A673 (cell line): ENCODE measurements at regions not wholly inside any gene's neighbourhood (a gene's known extent, or its start where the extent isn't known, plus 50 kb on each side); places are given as distances from the start of the nearest gene placed in this dataset.

ENCODE experiments used
- BruUV-seq: library from RNA; stranded (reverse); fragments of 400-500 nt; replicated peaks from 2 replicates; lab custom pipeline; 2021; lab: Mats Ljungman, UMichigan
- CTCF ChIA-PET: fragments of 300-600 bp; sonication (Branson Sonifier 250); formaldehyde crosslinking; loops from one replicate; lab custom pipeline; 2022; ENCODE audit warnings: antibody characterized with exemption; lab: Charles Lee
- POLR2A ChIA-PET: fragments of 300-600 bp; sonication (Branson Sonifier 250); formaldehyde crosslinking; loops from one replicate; lab custom pipeline; 2022; ENCODE audit warnings: antibody characterized with exemption; ENCODE audit not compliant: low non-redundant PET; lab: Charles Lee
- DNase-seq: peaks from one replicate; pipeline ENCODE4 v3.0.0-alpha.2; 2015; ENCODE audit warnings: low spot score
- H3K27ac ChIP-seq: fragments of 200-600 bp; sonication (generic); 2 replicates; pipeline ENCODE4 v1.5.1; 2016; ENCODE audit warnings: mixed run types, low read depth, mild to moderate bottlenecking, mixed read lengths, antibody characterized with exemption, low read length; ENCODE audit not compliant: poor library complexity, severe bottlenecking
- H3K27me3 ChIP-seq: fragments of 200-600 bp; sonication (generic); replicated peaks from 2 replicates; pipeline ENCODE4 v1.6.1; 2017; ENCODE audit warnings: mixed run types, low read depth, mild to moderate bottlenecking, mixed read lengths, antibody characterized with exemption, low read length; ENCODE audit not compliant: insufficient read depth, poor library complexity
- H3K36me3 ChIP-seq: fragments of 200-600 bp; sonication (generic); 2 replicates; pipeline ENCODE4 v1.6.1; 2016; ENCODE audit warnings: mixed run types, mild to moderate bottlenecking, mixed read lengths, antibody characterized with exemption, low read length; ENCODE audit not compliant: insufficient read depth, poor library complexity, severe bottlenecking
- H3K4me1 ChIP-seq: fragments of 200-600 bp; sonication (generic); 2 replicates; pipeline ENCODE4 v1.6.1; 2017; ENCODE audit warnings: mixed run types, mild to moderate bottlenecking, mixed read lengths, antibody characterized with exemption, low read length; ENCODE audit not compliant: insufficient read depth, poor library complexity, severe bottlenecking
- H3K4me3 ChIP-seq: fragments of 200-600 bp; sonication (generic); 2 replicates; pipeline ENCODE4 v1.5.1; 2016; ENCODE audit warnings: low read depth, mixed run types, mild to moderate bottlenecking, mixed read lengths, low read length; ENCODE audit not compliant: poor library complexity, severe bottlenecking
- H3K9me3 ChIP-seq: fragments of 200-600 bp; sonication (generic); 2 replicates; pipeline ENCODE4 v1.6.1; 2016; ENCODE audit warnings: mixed run types, low read depth, mild to moderate bottlenecking, mixed read lengths, antibody characterized with exemption, low read length; ENCODE audit not compliant: poor library complexity, severe bottlenecking
- EZH2 ChIP-seq: fragments of 200-600 bp; sonication (generic); IDR thresholded peaks from 2 replicates; pipeline ENCODE4 v1.6.1; 2017; ENCODE audit warnings: borderline replicate concordance, low read depth, mild to moderate bottlenecking, mixed read lengths, antibody characterized with exemption, low read length; ENCODE audit not compliant: poor library complexity, severe bottlenecking
- intact Hi-C: fragments of 100-400 bp; cut with micrococcal nuclease; formaldehyde crosslinking; loops from one replicate; pipeline ENCODE4 v1.10.0; 2022; ENCODE audit not compliant: unreplicated experiment
- TF ChIP-seq, protein P1 (sequence below): fragments of 300-800, 200-600 bp; sonication (generic); conservative IDR thresholded peaks from 2 replicates; pipeline ENCODE4 v1.5.1; 2017; ENCODE audit warnings: low read depth, mild to moderate bottlenecking, antibody characterized with exemption, low read length, moderate library complexity, mixed read lengths

- no peaks in the 10 kb centered on the region for H3K9me3 ChIP-seq
- H3K27me3 ChIP-seq, result peaks cover 6% of the 10 kb centered on the region
- no peak for DNase-seq
- no peaks in the 10 kb centered on the region for H3K4me1 ChIP-seq
- H3K36me3 ChIP-seq, result no peaks in the 10 kb centered on the region
- H3K27ac ChIP-seq, result no peak overlapping the region
- ChIA-PET CTCF (interaction anchor here (0.7 kb wide), 1 partner anchor 19 kb away, joined by 3 read pairs; no protein-coding TSS in a partner anchor), POLR2A (interaction anchor here (0.8 kb wide), 1 partner anchor 274 kb away, joined by 4 read pairs; no protein-coding TSS in a partner anchor)
- H3K4me3 ChIP-seq, result no peak overlapping the region
- no TSS peak for BruUV-seq
- intact Hi-C loops, result no loop called here
- no peak for TF ChIP-seq EZH2
- TF ChIP-seq, protein P1, sequence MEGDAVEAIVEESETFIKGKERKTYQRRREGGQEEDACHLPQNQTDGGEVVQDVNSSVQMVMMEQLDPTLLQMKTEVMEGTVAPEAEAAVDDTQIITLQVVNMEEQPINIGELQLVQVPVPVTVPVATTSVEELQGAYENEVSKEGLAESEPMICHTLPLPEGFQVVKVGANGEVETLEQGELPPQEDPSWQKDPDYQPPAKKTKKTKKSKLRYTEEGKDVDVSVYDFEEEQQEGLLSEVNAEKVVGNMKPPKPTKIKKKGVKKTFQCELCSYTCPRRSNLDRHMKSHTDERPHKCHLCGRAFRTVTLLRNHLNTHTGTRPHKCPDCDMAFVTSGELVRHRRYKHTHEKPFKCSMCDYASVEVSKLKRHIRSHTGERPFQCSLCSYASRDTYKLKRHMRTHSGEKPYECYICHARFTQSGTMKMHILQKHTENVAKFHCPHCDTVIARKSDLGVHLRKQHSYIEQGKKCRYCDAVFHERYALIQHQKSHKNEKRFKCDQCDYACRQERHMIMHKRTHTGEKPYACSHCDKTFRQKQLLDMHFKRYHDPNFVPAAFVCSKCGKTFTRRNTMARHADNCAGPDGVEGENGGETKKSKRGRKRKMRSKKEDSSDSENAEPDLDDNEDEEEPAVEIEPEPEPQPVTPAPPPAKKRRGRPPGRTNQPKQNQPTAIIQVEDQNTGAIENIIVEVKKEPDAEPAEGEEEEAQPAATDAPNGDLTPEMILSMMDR, result no peak
These were observed 222.9 kb downstream of the NDUFA10 start for GRCh38 chr2:239802185-239802649.

DNA sequence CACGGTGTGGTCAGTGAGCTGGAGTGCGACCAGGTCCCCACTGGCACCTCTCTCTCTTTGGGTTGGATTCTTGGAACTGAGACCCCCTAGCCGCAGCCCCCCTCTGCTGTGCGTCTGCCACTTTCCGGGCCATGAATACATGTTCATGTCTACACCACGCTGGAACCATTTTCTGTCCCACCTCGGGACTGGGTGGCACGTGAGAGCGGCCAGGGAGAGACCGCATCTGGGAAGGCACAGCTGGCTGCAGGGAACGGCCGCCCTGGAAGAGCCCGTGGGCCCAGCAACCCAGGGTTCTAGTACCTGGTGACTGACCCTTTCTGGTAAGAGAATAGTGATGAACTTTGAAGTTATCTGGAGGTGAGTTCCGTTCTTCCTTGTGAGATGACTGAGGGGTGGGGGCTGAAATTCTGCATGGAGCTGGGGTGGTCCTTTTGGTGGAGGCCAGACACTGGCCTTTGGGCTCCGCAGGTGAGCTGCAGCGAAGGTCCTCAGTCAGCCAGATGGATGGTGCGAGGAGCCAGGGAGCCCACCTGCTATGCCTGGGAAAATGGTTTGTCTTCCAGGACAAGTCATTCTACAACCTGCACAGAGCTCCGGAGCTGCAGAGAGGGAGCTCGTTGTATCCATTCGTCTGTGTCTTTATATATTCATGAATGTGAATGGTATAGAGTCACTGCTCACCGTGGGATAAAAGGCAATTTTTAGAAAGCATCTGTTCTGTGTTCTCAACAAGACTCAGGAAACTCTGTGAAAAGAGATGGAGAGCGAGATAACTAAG, 223.5 kb downstream of the NDUFA10 start:
- ChIA-PET POLR2A (interaction anchor here (0.8 kb wide), 1 partner anchor 275 kb away, joined by 4 read pairs; no protein-coding TSS in a partner anchor), CTCF (no interaction called here)
- no peaks in the 10 kb centered on the region for H3K36me3 ChIP-seq
- intact Hi-C loops, result no loop called here
- TF ChIP-seq, protein P1, result no peak
- TF ChIP-seq EZH2, result no peak
- no peak overlapping the region for H3K27ac ChIP-seq
- no peak overlapping the region for H3K4me3 ChIP-seq
- peaks cover 6% of the 10 kb centered on the region for H3K27me3 ChIP-seq
- H3K4me1 ChIP-seq, result no peaks in the 10 kb centered on the region
- no peaks in the 10 kb centered on the region for H3K9me3 ChIP-seq
- BruUV-seq, result no TSS peak
- DNase-seq, result no peak

GRCh38 chr2:239800785-239801386, 224.3 kb downstream of the NDUFA10 start:
- H3K36me3 ChIP-seq, result no peaks in the 10 kb centered on the region
- no TSS peak for BruUV-seq
- TF ChIP-seq, protein P1, result no peak
- TF ChIP-seq EZH2, result no peak
- intact Hi-C loops, result no loop called here
- no peaks in the 10 kb centered on the region for H3K9me3 ChIP-seq
- no peak overlapping the region for H3K4me3 ChIP-seq
- H3K27ac ChIP-seq, result no peak overlapping the region
- no peaks in the 10 kb centered on the region for H3K4me1 ChIP-seq
- H3K27me3 ChIP-seq, result peaks cover 6% of the 10 kb centered on the region
- DNase-seq, result no peak
- ChIA-PET CTCF (no interaction called here), POLR2A (no interaction called here)
